Left renal pelvis (tissue), 4 donors: ENCODE measurements at regions not wholly inside any gene's neighbourhood (a gene's known extent, or its start where the extent isn't known, plus 50 kb on each side); places are given as distances from the start of the nearest gene placed in this dataset.
"Not testable (repeated sequence)": the region's sequence is repeated elsewhere in the genome, so short reads cannot be mapped to it uniquely, and the experiment has no call there.

Experiments
- DNase-seq, 4 donors: peaks; one replicate each; pipeline ENCODE4 v3.0.0-alpha.2; 2013; ENCODE audit warnings: low read depth in 4 of 4, low spot score in 3 of 4

DNA sequence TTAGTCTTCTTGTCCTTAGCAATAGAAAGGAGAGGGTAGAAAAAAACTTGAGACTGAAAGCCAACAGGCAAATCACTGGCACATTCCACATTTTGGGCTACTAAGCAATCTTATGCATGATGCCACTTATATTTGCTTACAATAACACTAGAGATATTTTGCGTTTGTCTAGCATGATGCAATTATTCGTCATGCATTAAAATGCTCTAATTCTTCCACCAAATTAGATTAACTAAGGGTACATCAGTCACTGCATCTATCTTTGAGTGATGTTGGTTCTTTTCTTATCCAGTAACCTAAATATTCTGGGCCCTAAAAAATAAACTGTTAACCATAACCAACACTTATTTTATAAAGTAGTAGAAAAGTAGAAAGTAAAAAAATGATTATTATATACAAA is 1311.7 kb upstream of the CDH2 start:
- DNase-seq, result no peak

DNA sequence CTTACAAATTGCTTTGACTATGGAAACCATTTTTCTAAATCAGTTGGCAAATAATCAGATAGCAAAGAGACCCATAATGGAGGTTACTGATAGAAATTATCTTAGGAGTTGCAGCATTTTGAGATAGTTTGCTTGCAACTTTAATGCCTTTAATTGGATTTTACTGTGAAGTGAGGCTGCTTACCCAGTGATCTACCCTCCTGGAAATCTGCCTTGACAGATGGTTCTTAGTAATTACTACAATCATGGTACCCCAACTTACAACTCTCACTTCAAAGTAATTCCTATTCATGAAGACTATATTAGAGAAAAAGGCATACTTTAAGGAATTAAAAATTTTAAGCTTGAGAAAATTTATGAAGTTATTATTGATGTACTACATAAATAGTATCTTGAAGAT is 1288.6 kb upstream of the CDH2 start:
- DNase-seq, result no peak

DNA sequence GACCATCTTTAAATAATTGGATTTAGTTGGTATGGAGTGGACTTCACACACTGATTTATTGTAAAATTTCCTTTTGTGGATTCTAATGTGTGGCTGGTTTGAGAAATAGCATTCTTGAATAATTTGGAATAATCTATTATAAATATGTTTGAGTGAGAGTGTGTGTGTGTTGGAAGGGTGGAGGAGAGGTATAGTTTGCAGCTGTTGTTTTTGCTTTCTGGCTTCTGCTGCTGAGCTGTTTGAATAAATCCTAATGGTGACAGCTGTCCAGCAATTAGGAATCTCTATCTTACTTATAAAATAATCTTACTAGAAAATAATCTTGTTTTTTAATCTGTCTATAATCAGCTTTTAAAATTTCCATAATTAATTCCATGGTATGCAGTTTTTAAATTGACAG is 1283.0 kb upstream of the CDH2 start:
- no peak for DNase-seq

DNA sequence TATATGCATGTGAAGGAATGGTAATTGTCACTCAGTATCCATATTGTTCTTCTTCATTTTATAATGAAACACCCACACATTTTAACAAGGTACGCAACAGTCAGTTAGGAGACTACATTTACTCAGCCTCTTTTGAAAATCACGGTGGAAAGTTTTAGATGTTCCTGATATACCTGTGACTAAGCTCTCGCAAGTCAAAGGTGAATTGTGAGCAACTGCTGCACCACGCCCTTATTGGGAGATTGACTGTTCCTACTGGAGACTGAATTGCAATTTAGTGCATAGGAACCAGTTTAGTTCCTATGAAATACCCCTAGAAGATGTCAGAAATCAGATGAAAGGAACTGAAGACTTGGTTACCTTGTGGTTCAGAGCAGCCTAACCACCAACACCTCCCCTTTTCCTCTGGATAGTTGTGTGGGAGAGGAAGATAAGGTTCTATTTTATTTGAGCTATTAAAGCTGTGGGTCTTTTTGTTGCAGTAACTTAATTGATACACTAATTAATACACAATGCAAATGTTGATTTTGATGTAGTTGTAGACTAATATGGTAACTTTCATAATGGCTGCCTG is 1280.5 kb upstream of the CDH2 start:
- DNase-seq, result no peak

DNA sequence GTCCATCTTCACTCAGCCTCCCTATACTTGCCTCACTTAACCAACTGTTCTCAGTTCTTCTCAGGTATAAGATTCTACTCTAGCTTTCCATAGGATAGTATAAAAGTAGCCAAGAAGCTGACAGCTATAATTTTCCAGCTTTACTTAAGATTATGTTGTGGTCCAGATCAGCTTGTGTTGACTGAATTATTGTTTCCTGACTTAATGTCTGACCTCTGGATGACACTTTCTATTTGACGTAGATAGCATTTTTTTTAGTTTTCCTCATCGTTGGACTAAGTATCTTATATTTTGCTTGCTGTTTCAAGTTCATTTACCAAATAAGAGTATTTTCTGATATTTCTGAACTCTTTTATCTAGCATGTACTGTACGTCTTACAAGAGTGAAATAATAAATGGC is 1272.5 kb upstream of the CDH2 start:
- no peak for DNase-seq

DNA sequence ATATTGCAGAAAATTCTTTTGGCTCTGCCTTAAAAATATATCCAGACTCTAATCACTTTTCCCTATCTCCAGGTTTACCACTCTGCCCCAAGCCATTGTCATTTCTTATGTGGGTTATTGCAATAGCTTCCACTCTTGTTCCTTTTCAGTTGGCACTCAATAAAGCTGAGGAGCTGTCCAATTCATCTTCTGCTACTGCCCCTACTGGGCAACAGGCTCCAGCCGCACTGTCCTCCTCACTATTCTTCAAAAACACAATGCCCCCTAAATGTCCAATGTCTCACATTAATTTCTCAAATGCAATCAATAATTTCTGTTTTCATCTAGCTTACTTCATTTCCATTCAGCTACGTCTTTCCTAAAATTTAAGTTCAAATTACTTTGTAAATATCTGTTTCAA is 1262.5 kb upstream of the CDH2 start:
- DNase-seq, result no peak

DNA sequence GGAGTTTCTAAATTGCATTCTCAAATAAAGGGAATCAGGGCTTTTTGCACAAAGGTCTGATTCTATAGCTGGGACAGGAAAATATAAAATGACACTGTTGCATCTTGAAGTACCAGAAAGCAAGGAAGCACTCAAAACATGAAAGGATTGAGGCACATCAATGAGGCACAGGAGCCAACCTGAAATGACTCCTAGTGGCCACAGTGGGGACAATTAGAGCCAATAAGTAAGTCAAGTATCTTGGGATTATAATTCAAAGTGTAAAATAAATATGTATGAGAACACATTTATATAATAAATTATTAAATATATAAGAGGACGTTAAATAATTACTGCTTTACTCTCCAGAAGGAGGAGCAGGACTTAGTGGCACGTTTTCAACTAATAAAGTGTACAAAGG is 1259.5 kb upstream of the CDH2 start:
- DNase-seq, result no peak

DNA sequence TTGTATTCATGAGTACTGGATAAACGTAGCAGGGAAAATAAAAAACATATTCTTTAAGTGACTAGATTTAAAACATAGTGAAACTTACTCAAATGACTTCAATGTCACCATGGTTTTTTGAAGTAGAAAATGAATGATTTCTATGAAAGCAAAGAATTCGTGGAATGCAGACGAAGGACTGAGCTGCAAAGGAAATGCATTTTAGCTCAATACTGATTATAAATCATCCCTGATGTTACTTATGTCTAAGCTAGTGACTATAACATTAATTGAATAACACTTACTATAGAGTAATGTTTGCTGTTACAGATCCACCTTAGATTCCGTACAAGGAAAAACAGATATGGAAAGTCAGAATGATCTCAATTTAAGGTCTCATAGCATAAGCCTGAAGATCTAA is 1257.7 kb upstream of the CDH2 start:
- DNase-seq, result no peak

DNA sequence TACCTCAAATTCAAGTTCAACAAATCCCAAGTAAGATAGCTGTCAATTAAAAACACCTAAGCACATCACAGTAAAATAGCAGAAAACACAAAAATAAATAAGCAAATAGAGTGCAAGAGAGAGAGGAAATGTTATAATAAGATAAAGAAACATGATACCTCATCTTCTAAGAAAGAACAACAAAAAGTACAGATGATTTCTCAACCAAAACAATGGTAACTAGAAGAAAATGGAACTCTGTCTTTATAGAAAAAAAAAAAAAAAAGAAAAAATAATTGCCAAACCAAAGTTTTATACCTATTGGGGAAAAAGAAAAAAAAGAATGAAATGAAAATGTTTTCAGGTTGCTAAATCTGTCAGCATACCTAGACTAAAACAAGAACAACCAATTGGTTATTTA is 1253.5 kb upstream of the CDH2 start:
- no peak for DNase-seq

DNA sequence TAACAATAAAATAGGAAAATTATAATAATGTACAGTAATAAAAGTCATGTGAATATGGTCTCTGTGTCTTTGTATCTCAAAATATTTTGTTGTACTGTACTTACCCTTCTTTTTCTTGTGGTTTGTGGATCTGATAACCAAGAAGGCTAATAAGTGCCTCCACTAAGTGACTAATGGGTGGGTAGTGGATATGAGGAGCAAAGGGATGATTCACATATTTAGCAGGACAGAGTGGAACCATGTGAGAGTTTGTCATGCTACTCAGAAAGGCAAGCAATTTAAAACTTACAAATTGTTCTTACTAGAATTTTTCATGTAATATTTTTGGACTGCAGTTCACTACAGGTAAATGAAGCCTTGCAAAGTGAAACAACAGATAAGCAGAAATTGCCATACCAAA is 1241.2 kb upstream of the CDH2 start:
- DNase-seq, result no peak

DNA sequence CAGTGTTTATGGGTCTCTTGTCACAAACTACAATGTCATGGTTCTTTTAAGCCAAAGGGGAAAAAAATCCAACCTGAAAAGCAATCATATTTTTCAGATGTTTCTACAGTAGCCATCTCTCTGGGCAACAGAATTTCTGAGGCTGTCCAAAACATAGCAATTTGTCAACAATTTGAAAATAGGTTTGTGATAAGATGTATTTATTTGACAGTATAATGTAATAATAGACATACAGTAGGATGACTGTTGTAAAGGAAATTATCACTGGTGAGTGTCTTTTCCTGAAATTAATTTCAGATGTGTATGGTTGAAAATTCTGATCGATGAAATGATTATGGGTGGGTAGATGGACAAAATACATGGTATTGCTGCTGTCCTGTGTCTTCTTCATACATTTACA is 1230.1 kb upstream of the CDH2 start:
- no peak for DNase-seq

DNA sequence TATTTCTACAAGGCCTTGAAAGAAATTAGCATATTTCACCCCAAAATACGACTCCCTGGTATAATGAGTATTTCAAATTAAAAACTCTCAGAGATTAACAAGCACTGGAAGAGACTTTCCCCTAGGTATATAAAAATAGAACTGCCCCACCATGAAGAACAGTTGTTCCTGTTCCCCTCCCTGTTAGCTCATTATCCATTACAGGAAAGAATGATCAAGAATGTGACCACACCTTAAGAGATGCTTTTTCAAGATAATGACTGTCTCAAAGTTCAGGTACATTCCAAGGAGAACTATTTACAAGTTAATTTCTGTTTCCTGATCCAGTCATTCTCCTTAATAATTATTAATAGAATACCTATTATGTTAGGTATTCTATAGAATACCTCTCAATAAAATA is 1220.6 kb upstream of the CDH2 start:
- no peak for DNase-seq

DNA sequence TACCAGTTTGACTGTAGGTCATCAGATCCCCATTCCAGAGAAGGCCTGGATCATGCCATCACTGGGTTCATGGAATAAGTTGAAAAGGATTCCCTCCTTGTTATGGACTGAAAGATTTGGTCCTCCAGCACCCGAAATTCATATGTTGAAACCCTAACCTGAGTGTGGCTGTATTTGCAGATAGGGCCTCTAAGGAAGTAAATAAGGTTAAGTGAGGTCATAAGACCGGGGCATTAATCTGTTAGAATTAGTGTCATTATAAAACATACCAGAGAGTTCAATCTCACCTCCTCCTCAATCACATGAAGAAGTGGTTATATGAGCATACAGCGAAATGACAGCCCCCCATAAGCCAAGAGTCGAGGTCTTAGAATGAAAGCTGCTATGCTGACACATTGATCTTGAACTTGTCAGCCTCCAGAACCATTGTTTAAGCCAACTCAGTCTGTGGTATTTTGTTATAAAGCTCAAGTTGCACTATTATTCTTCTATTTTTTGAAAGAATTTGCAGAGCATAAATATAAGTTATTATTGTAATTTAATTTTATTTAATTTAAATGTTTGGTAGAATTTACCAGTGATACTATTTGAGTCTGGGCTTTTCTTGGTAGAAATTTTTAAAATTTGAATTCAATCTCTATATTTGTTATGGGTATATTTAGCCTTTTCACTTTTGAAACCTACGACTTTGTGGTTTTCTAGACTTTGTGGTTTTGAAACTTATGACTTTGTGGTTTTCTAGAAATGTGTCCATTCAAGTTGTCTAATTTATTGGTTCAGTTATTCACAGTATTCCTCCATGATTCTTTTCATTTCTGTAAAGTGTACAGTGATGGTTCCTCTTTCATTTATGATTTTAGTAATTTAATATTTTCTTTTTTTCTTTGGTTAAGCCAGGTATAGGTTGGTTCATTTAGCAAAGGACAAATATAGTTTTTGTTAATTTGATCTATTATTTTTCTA is 1206.7 kb upstream of the CDH2 start:
- DNase-seq, result no peak

DNA sequence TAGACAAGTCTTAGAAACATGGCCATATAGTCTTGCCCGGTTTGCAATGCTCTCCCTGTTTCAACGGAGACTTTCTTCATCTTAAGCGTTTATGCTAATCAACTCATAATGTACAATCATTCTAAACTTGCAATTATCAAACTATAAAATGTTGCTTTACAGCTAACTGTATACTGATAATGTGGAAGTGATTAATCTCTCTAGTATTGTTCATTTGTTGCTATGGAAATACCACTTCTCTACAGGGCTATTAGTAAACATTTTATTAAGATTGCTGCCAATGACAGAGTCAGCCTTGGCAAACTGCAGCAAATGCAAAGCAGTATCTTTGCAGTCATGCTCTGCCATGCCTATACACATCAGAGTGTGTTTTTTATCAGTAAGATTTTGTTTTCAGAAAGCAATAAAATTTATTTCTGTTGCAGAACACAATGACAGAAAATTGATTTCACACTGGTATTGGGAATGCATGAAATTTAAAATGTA is 1201.8 kb upstream of the CDH2 start:
- no peak for DNase-seq

DNA sequence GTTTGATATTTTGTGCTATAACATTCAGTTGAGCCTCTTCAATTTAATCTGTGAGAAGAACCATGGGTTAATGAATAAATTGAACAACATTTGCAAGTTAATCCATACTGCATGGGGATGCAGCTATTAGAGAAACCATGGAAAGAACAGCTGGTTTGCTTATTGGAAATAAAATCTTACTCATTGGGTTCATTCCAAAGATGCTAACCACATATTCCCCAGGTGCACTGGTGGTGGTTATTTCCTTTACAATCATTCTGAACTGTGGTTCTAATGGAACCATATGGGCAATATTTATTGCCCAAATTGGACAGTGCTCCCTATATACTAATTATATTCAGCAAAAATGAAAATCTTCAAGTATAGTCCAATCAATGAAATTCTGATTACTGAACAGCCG is 1200.4 kb upstream of the CDH2 start:
- no peak for DNase-seq

DNA sequence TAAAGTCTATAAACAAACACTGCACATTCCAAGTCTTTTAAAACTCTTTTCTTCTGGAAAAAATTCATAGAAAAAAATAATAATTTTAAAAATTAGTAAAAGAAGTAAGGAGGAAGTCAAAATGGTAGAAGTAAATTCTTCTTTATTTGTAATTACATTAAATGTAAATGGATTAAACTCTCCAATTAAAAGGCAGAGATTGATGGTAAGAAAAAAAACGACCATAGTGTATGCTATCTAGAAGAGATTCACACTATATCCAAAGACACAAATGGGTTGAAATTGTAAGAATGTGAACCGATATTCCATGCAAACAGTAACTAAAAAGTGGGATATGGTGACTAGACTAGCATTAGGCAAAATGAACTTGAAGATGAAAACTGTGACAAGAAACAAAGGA is 1196.1 kb upstream of the CDH2 start:
- no peak for DNase-seq

DNA sequence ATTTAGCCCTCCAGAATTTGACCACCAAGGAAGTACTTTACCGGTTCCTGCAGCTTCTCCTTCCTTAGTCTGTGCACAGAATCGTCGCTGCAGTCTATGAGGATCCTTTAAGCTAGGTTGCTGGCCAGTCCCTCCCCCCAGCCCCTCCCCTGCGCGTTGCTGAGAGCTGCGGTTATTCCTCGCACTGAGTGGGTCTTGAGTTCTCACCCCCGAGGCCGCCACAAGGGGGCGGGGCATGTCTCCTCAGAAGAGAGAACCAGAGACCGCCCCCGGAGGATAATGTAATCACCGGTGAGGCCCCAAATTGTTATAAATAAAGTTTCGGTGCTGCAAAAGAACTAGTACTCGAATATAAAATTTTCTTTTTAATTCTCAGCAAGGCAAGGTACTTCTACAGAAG is 1184.9 kb upstream of the CDH2 start:
- no peak for DNase-seq

DNA sequence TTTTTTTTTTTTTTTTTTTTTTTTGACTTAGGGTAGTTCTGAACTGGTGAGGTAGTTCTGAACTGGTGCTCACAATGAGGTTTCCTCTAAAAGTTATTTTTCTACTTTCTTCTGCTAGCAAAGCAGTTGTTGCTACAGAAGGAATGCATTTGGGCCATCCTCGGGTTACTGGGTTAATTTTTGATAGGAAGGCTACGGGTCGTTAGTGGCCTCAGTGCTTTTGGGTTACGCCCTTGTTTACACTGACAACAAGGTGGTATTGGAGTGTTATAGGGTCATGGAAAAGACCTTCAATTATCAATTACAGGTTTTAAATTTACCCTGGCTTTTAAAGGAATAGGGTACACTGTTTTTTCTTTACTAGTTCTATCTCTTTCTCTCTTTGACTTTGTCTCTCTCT is 1183.7 kb upstream of the CDH2 start:
- not testable (repeated sequence) for DNase-seq

DNA sequence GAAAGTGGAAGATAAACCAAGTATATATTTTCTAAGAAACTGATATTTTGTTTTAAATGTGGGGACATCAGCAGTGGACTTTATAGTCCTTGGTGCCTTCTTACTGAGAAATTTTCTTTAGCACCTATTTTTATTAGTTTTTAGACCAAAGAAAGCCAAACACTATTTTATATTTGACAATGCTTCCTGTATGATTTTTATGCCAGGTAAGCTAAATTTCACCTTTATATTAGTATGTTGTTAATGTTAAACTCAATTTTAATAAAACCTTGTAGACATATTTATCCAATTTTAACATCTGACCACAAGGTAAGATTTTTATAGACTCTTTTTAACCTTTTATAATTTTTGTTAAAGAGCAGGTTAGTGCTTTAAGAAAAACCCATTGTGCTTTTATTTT is 1182.3 kb upstream of the CDH2 start:
- not testable (repeated sequence) for DNase-seq

DNA sequence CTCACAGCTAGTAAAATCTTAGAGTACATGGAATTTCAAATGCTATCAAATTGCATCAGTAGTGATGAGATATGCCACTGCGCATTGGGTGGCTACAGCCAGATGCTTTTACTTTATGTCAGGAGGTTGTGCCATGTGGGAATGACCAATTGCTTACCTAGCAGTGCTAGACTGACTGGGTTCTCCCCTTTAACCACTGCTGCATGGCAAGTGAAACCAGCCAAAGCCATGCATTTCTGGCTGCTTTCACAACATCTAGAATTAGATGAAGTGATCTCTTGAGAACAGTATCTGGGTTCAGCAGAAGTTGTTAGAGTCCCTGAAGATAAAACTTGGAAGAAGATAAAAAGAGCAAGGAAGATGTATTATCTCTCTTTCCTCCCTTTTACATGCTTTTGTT is 1174.2 kb upstream of the CDH2 start:
- no peak for DNase-seq

DNA sequence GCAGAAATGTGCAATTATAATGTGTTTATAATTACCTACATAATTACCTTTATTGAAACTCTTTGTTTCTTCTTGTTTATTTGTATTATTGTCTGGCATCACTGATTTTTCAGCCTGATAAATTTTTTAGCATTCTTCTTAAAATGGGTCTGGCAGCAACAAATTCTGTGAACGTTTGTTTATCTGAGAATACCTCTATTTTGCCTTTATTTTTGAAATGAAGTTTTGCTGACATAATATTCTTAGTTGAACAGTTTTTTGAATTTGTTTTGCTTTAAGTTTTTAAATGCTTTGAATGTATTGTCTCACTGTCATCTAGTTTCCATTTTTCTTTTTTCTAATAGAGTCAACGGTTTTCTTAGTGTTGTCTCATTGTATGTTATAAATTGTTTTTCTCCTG is 1152.0 kb upstream of the CDH2 start:
- DNase-seq, result no peak

DNA sequence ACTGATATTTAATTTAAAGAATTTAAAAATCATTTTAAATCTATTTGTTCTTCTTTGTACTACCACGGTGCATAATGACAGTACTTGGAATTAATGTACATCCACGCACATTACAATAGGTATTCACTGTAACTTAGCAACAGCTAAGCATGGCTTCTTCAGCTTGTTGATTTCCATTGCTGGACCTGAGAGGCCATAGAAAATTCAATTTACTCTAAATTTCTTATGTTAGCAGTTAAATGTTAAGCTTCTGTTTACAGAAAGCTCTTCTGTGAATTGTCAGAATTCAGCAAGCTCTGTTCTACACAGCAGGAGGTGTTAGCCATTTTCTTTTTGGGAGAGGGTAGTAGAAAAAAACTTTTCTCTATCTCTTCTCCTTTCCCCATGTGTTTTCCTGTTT is 1149.3 kb upstream of the CDH2 start:
- no peak for DNase-seq
